Fibroblast of mammary gland (primary cell): ENCODE measurements at regions not wholly inside any gene's neighbourhood (a gene's known extent, or its start where the extent isn't known, plus 50 kb on each side); places are given as distances from the start of the nearest gene placed in this dataset.

Experiments
- DNase-seq: peaks from one replicate; pipeline ENCODE4 v3.0.0-alpha.2; 2010; ENCODE audit warnings: low read depth
- H3K4me3 ChIP-seq: 2 replicates; pipeline ENCODE4 v1.5.1; 2011; ENCODE audit warnings: low read depth, mild to moderate bottlenecking, low read length, moderate library complexity; ENCODE audit not compliant: control insufficient read depth
- CTCF ChIP-seq: conservative IDR thresholded peaks from 2 replicates; pipeline ENCODE4 v1.5.1; 2011; ENCODE audit warnings: low read depth, low read length, inconsistent platforms; ENCODE audit not compliant: control insufficient read depth, insufficient read depth

- no peak overlapping the region for H3K4me3 ChIP-seq
- no peak for DNase-seq
- no peak for TF ChIP-seq CTCF
These were observed 496.9 kb upstream of the LINC00305 start for GRCh38 chr18:64645753-64646152.

GRCh38 chr18:64639536-64639935 is 490.6 kb upstream of the LINC00305 start:
- no peak overlapping the region for H3K4me3 ChIP-seq

GRCh38 chr18:64620971-64621560 is 472.2 kb upstream of the LINC00305 start:
- no peak overlapping the region for H3K4me3 ChIP-seq
- DNase-seq: no peak
- no peak for TF ChIP-seq CTCF

More at GRCh38 chr18:64639536-64639935, 490.6 kb upstream of the LINC00305 start:
- no peak for TF ChIP-seq CTCF
- DNase-seq: no peak

- no peak for DNase-seq
- no peak for TF ChIP-seq CTCF
- H3K4me3 ChIP-seq: no peak overlapping the region
These were observed 469.5 kb upstream of the LINC00305 start for GRCh38 chr18:64618390-64618789.

- no peak for TF ChIP-seq CTCF
- H3K4me3 ChIP-seq: no peak overlapping the region
- DNase-seq: no peak
These were observed 466.1 kb upstream of the LINC00305 start for GRCh38 chr18:64615021-64615420.

GRCh38 chr18:64614446-64614845 is 465.6 kb upstream of the LINC00305 start:
- no peak for DNase-seq
- no peak for TF ChIP-seq CTCF
- no peak overlapping the region for H3K4me3 ChIP-seq

GRCh38 chr18:64592246-64592645 is 443.4 kb upstream of the LINC00305 start:
- no peak overlapping the region for H3K4me3 ChIP-seq
- no peak for TF ChIP-seq CTCF
- no peak for DNase-seq
